Esophagus muscularis mucosa (tissue), 3 donors: ENCODE measurements at regions not wholly inside any gene's neighbourhood (a gene's known extent, or its start where the extent isn't known, plus 50 kb on each side); places are given as distances from the start of the nearest gene placed in this dataset.

Experiments
- POLR2A ChIP-seq: fragments of 450-650 bp; IDR thresholded peaks from one replicate; pipeline ENCODE4 v1.6.1; 2017; ENCODE audit warnings: antibody characterized with exemption, moderate library complexity, mild to moderate bottlenecking, low read depth
- TF ChIP-seq, protein P1 (sequence below), 3 experiments: fragments of 200-600 bp in 2 of 3; fragments of 450-650 bp in 1 of 3; sonication (generic) in 2 of 3; IDR thresholded peaks; one replicate each; pipeline ENCODE4 v1.5.1; 2017 to 2019; ENCODE audit warnings: antibody characterized with exemption in 3 of 3, mild to moderate bottlenecking in 2 of 3, moderate library complexity in 1 of 3

DNA sequence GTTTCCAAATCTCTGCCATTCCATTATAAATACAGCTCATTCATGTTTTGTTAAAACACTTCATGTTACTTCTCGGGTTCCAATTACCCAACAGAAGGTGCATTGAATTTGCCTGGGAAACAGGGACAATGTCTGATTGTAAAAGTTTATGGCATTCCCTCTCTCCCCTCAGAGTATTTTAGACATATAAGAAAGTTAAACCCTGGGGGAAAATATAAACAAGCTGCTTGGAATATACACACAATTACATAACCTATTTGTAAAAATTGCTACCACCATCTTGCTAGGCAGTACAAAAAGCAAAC is 60.0 kb downstream of the BTG1 start:
- TF ChIP-seq, protein P1, sequence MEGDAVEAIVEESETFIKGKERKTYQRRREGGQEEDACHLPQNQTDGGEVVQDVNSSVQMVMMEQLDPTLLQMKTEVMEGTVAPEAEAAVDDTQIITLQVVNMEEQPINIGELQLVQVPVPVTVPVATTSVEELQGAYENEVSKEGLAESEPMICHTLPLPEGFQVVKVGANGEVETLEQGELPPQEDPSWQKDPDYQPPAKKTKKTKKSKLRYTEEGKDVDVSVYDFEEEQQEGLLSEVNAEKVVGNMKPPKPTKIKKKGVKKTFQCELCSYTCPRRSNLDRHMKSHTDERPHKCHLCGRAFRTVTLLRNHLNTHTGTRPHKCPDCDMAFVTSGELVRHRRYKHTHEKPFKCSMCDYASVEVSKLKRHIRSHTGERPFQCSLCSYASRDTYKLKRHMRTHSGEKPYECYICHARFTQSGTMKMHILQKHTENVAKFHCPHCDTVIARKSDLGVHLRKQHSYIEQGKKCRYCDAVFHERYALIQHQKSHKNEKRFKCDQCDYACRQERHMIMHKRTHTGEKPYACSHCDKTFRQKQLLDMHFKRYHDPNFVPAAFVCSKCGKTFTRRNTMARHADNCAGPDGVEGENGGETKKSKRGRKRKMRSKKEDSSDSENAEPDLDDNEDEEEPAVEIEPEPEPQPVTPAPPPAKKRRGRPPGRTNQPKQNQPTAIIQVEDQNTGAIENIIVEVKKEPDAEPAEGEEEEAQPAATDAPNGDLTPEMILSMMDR (IDR thresholded peaks at IDR 0.05), result no peak
- TF ChIP-seq POLR2A, result no peak
